Panc1 (cell line): ENCODE measurements at regions not wholly inside any gene's neighbourhood (a gene's known extent, or its start where the extent isn't known, plus 50 kb on each side); places are given as distances from the start of the nearest gene placed in this dataset.

Source experiments
- ATAC-seq: fragments of 200-7000 bp; cut with Tn5 transposase; 2 replicates; pipeline ENCODE4 v1.9.1; 2020; ENCODE audit warnings: mild to moderate bottlenecking, moderate library complexity
- BruUV-seq: library from RNA; stranded (reverse); fragments of 400-500 nt; replicated peaks from 2 replicates; lab custom pipeline; 2021; lab: Mats Ljungman, UMichigan
- CTCF ChIA-PET: fragments of 300-600 bp; sonication (Branson Sonifier 250); formaldehyde crosslinking; loops from one replicate; lab custom pipeline; 2022; ENCODE audit warnings: antibody characterized with exemption; lab: Charles Lee
- POLR2A ChIA-PET: fragments of 300-600 bp; sonication (Branson Sonifier 250); formaldehyde crosslinking; loops from one replicate; lab custom pipeline; 2022; ENCODE audit warnings: antibody characterized with exemption; lab: Charles Lee
- DNase-seq: peaks from one replicate; pipeline ENCODE4 v3.0.0-alpha.2; 2010; ENCODE audit warnings: low read depth, low spot score
- H3K27ac ChIP-seq: 2 replicates; pipeline ENCODE4 v1.5.1; 2011; ENCODE audit warnings: mild to moderate bottlenecking, low read length, inconsistent platforms
- H3K27me3 ChIP-seq: fragments of 200-500 bp; sonication (Bioruptor generic); 2 replicates; pipeline ENCODE4 v1.6.0; 2014; ENCODE audit warnings: low read length, inconsistent platforms; ENCODE audit not compliant: control insufficient read depth, insufficient read depth
- H3K36me3 ChIP-seq: fragments of 200-500 bp; sonication (Bioruptor generic); 2 replicates; pipeline ENCODE4 v1.5.1; 2014; ENCODE audit warnings: inconsistent platforms, mild to moderate bottlenecking, low read length, moderate library complexity; ENCODE audit not compliant: control insufficient read depth, insufficient read depth
- H3K4me1 ChIP-seq: 2 replicates; pipeline ENCODE4 v1.5.1; 2011; ENCODE audit warnings: inconsistent platforms, mild to moderate bottlenecking, low read length, moderate library complexity; ENCODE audit not compliant: control insufficient read depth, insufficient read depth
- H3K4me3 ChIP-seq, 2 experiments: 2 replicates each; pipeline ENCODE4 v1.5.1; 2011 to 2012; ENCODE audit warnings: low read depth in 2 of 2, low read length in 2 of 2, mild to moderate bottlenecking in 2 of 2, inconsistent platforms in 1 of 2, moderate library complexity in 1 of 2
- H3K9me3 ChIP-seq: fragments of 200-500 bp; sonication (Bioruptor generic); 2 replicates; pipeline ENCODE4 v1.5.1; 2014; ENCODE audit warnings: low read depth, mild to moderate bottlenecking, inconsistent platforms, low read length, moderate library complexity; ENCODE audit not compliant: control insufficient read depth, insufficient read depth
- CTCF ChIP-seq: fragments of 450-650 bp; IDR thresholded peaks from 2 replicates; pipeline ENCODE4 v1.5.1; 2017; ENCODE audit warnings: mild to moderate bottlenecking
- POLR2AphosphoS5 ChIP-seq: IDR thresholded peaks from 2 replicates; pipeline ENCODE4 v1.6.1; 2012; ENCODE audit warnings: mild to moderate bottlenecking, low read depth, low read length, moderate library complexity
- REST ChIP-seq, 2 experiments: IDR thresholded peaks; 2 replicates each; pipeline ENCODE4 v1.6.1; 2011 to 2012; ENCODE audit warnings: low read depth in 2 of 2, control low read depth in 1 of 2, low read length in 1 of 2, mild to moderate bottlenecking in 1 of 2, moderate library complexity in 1 of 2; ENCODE audit not compliant: insufficient read depth in 1 of 2
- SIN3A ChIP-seq: IDR thresholded peaks from 2 replicates; pipeline ENCODE4 v1.6.1; 2012; ENCODE audit warnings: low read depth, mild to moderate bottlenecking, low read length, moderate library complexity, borderline replicate concordance; ENCODE audit not compliant: insufficient read depth
- TCF7L2 ChIP-seq: IDR thresholded peaks from 2 replicates; pipeline ENCODE4 v1.6.1; 2011; ENCODE audit warnings: mild to moderate bottlenecking, low read depth, low read length, inconsistent platforms
- in situ Hi-C: cut with HindIII; loops from 2 replicates; pipeline ENCODE4 v1.10.0; 2016; ENCODE audit warnings: low sequenced_read_pairs, low pct_unique_long_range_greater_than_20kb
- intact Hi-C: fragments of 100-400 bp; cut with micrococcal nuclease; formaldehyde crosslinking; loops from one replicate; pipeline ENCODE4 v1.10.0; 2022; ENCODE audit not compliant: unreplicated experiment

- Histone ChIP-seq H3K4me1 (no peaks in the 10 kb centered on the region), H3K27ac (no peak overlapping the region), H3K4me3 (no peak overlapping the region), H3K9me3 (no peaks in the 10 kb centered on the region), H3K36me3 (no peaks in the 10 kb centered on the region), H3K27me3 (peaks cover 21% of the 10 kb centered on the region)
- ChIA-PET POLR2A (no interaction called here), CTCF (no interaction called here)
- TF ChIP-seq SIN3A = no peak
- no peak for TF ChIP-seq REST (IDR thresholded peaks at IDR 0.05; ENCODE audit: insufficient read depth in 1 of 2, low read depth in 2 of 2, low read length in 1 of 2)
- TF ChIP-seq CTCF = no peak
- TF ChIP-seq TCF7L2 = no peak
- no peak for TF ChIP-seq POLR2AphosphoS5
- BruUV-seq = no TSS peak
- in situ Hi-C loops = no loop called here
- DNase-seq (no peak), ATAC-seq (no peak)
- intact Hi-C loops = no loop called here
These were observed 111.9 kb upstream of the ERCC4 start for GRCh38 chr16:13808102-13808501.

- CTCF ChIA-PET = no interaction called here
- H3K4me1 ChIP-seq = no peaks in the 10 kb centered on the region
- TF ChIP-seq CTCF (no peak), SIN3A (no peak), REST (IDR thresholded peaks at IDR 0.05; ENCODE audit: insufficient read depth in 1 of 2, low read depth in 2 of 2, low read length in 1 of 2) (no peak), POLR2AphosphoS5 (no peak), TCF7L2 (no peak)
- H3K9me3 ChIP-seq = no peaks in the 10 kb centered on the region
- H3K27me3 ChIP-seq = peaks cover 23% of the 10 kb centered on the region
- no peak overlapping the region for H3K4me3 ChIP-seq
- ATAC-seq = no peak
- H3K36me3 ChIP-seq = no peaks in the 10 kb centered on the region
- no peak for DNase-seq
- intact Hi-C loops (no loop called here), in situ Hi-C loops (no loop called here)
- no peak overlapping the region for H3K27ac ChIP-seq
- POLR2A ChIA-PET = no interaction called here
- BruUV-seq = no TSS peak
These were observed 110.2 kb upstream of the ERCC4 start for GRCh38 chr16:13809765-13810164.
